BLaER1 treated with 17β-estradiol and CSF1 and Interleukin-3, amounts not matched to agents 10 nM and 100 nM (cell line): ENCODE measurements at regions not wholly inside any gene's neighbourhood (a gene's known extent, or its start where the extent isn't known, plus 50 kb on each side); places are given as distances from the start of the nearest gene placed in this dataset.

Source experiments
- H3K27ac ChIP-seq, 11 experiments: shearing (Covaris generic); formaldehyde crosslinking; 2 replicates each; pipeline ENCODE4 v1.8.1; 2022
- H3K27me3 ChIP-seq, 11 experiments: shearing (Covaris generic); formaldehyde crosslinking; 2 replicates each; pipeline ENCODE4 v1.8.1; 2022
- H3K36me3 ChIP-seq, 11 experiments: shearing (Covaris generic); formaldehyde crosslinking; 2 replicates each; pipeline ENCODE4 v1.8.1; 2022
- H3K4me1 ChIP-seq, 10 experiments: shearing (Covaris generic); formaldehyde crosslinking; 2 replicates each; pipeline ENCODE4 v1.8.1; 2022
- H3K4me2 ChIP-seq, 11 experiments: shearing (Covaris generic); formaldehyde crosslinking; 2 replicates each; pipeline ENCODE4 v1.8.1; 2022
- H3K4me3 ChIP-seq, 10 experiments: shearing (Covaris generic); formaldehyde crosslinking; 2 replicates each; pipeline ENCODE4 v1.8.1; 2022
- H3K9ac ChIP-seq, 11 experiments: shearing (Covaris generic); formaldehyde crosslinking; 2 replicates each; pipeline ENCODE4 v1.8.1; 2022
- H3K9me3 ChIP-seq, 11 experiments: shearing (Covaris generic); formaldehyde crosslinking; replicated peaks in 1 of 11; 2 replicates each; pipeline ENCODE4 v1.8.1; 2022
- H4K20me1 ChIP-seq, 11 experiments: shearing (Covaris generic); formaldehyde crosslinking; 2 replicates each; pipeline ENCODE4 v1.8.1; 2022
- Cebpa-rat ChIP-seq, 11 experiments: shearing (Covaris generic); IDR thresholded peaks; 2 replicates each; pipeline ENCODE4 v1.8.1; 2022

GRCh38 chr18:76131738-76132137, 363.3 kb downstream of the ZNF516 start:
- Histone ChIP-seq H3K4me3 (no peak overlapping the region), H4K20me1 (no peaks in the 10 kb centered on the region), H3K9me3 (peaks cover 42 to 76% (median 67%) of the 10 kb centered on the region in 11 experiments), H3K9ac (peak overlapping the region in 6 of 11 experiments; percentile 23 to 66 (median 56); a peak in 10 of 22 replicates), H3K4me1 (peaks cover 23 to 52% (median 43%) of the 10 kb centered on the region in 10 experiments), H3K27ac (peak overlapping the region in 10 of 11 experiments; percentile 28 to 99 (median 94); a peak in 19 of 22 replicates), H3K36me3 (peaks cover 0 to 18% (median 0%) of the 10 kb centered on the region in 11 experiments; a peak in 5 of 22 replicates), H3K27me3 (no peaks in the 10 kb centered on the region), H3K4me2 (peak overlapping the region in 8 of 11 experiments; percentile 3 to 74 (median 51); a peak in 15 of 22 replicates)
- no peak for TF ChIP-seq Cebpa-rat (IDR thresholded peaks at IDR 0.05)

- Histone ChIP-seq H3K27ac (peak overlapping the region in 8 of 11 experiments; percentile 74 to 99 (median 96); a peak in 17 of 22 replicates), H3K4me2 (peak overlapping the region in 1 of 11 experiments; percentile 60; a peak in 1 of 22 replicates), H3K36me3 (peaks cover 0 to 18% (median 0%) of the 10 kb centered on the region in 11 experiments; a peak in 5 of 22 replicates), H3K4me1 (peaks cover 23 to 48% (median 41%) of the 10 kb centered on the region in 10 experiments), H3K27me3 (no peaks in the 10 kb centered on the region), H3K9me3 (peaks cover 35 to 67% (median 58%) of the 10 kb centered on the region in 11 experiments), H3K4me3 (0 out of 20 replicates have a peak overlapping the region, but pooled peaks of 1 of the 10 experiments have one; percentile 1), H4K20me1 (no peaks in the 10 kb centered on the region), H3K9ac (no peak overlapping the region)
- TF ChIP-seq Cebpa-rat (IDR thresholded peaks at IDR 0.05), result no peak
Measured at GRCh38 chr18:76130845-76131244, 364.2 kb downstream of the ZNF516 start.

GRCh38 chr18:76126327-76126726, 368.7 kb downstream of the ZNF516 start:
- no peak for TF ChIP-seq Cebpa-rat (IDR thresholded peaks at IDR 0.05)

GRCh38 chr18:76121011-76121410, 374.0 kb downstream of the ZNF516 start:
- no peaks in the 10 kb centered on the region for H3K27me3 ChIP-seq
- H3K36me3 ChIP-seq, result no peaks in the 10 kb centered on the region
- peaks cover 6 to 11% (median 8%) of the 10 kb centered on the region in 10 experiments; a peak in 19 of 20 replicates for H3K4me1 ChIP-seq
- peaks cover 9 to 24% (median 14%) of the 10 kb centered on the region in 11 experiments; a peak in 17 of 22 replicates for H3K9me3 ChIP-seq
- no peak overlapping the region for H3K4me3 ChIP-seq
- H3K9ac ChIP-seq, result no peak overlapping the region
- TF ChIP-seq Cebpa-rat (IDR thresholded peaks at IDR 0.05), result no peak
- no peaks in the 10 kb centered on the region for H4K20me1 ChIP-seq
- peak overlapping the region in 1 of 11 experiments; percentile 8; a peak in 1 of 22 replicates for H3K27ac ChIP-seq
- H3K4me2 ChIP-seq, result peak overlapping the region in 2 of 11 experiments; percentile 42 to 45; a peak in 1 of 22 replicates

More at GRCh38 chr18:76126327-76126726, 368.7 kb downstream of the ZNF516 start:
- Histone ChIP-seq H3K9me3 (peaks cover 13 to 39% (median 30%) of the 10 kb centered on the region in 11 experiments; a peak in 20 of 22 replicates), H3K9ac (no peak overlapping the region), H3K27ac (no peak overlapping the region; a peak in 1 of 22 replicates), H3K4me1 (peaks cover 6 to 12% (median 7%) of the 10 kb centered on the region in 10 experiments; a peak in 19 of 20 replicates), H3K27me3 (no peaks in the 10 kb centered on the region), H3K4me3 (no peak overlapping the region), H4K20me1 (no peaks in the 10 kb centered on the region), H3K36me3 (peaks cover 0 to 9% (median 0%) of the 10 kb centered on the region in 11 experiments; a peak in 1 of 22 replicates), H3K4me2 (no peak overlapping the region)

GRCh38 chr18:76115580-76115979, 379.5 kb downstream of the ZNF516 start:
- Histone ChIP-seq H3K9ac (no peak overlapping the region), H3K36me3 (no peaks in the 10 kb centered on the region), H3K27me3 (no peaks in the 10 kb centered on the region), H3K4me3 (no peak overlapping the region), H3K9me3 (peaks cover 0 to 11% (median 0%) of the 10 kb centered on the region in 11 experiments; a peak in 1 of 22 replicates), H4K20me1 (no peaks in the 10 kb centered on the region), H3K4me2 (no peak overlapping the region), H3K27ac (no peak overlapping the region), H3K4me1 (no peaks in the 10 kb centered on the region)
- no peak for TF ChIP-seq Cebpa-rat (IDR thresholded peaks at IDR 0.05)

- Histone ChIP-seq H3K9ac (no peak overlapping the region), H3K4me1 (no peaks in the 10 kb centered on the region), H3K27ac (no peak overlapping the region), H3K9me3 (peaks cover 7 to 18% (median 12%) of the 10 kb centered on the region in 11 experiments; a peak in 13 of 22 replicates), H3K4me3 (no peak overlapping the region), H3K36me3 (no peaks in the 10 kb centered on the region), H4K20me1 (no peaks in the 10 kb centered on the region), H3K27me3 (no peaks in the 10 kb centered on the region), H3K4me2 (no peak overlapping the region)
- TF ChIP-seq Cebpa-rat (IDR thresholded peaks at IDR 0.05), result no peak
Measured at GRCh38 chr18:76113101-76113500, 381.9 kb downstream of the ZNF516 start.

GRCh38 chr18:76102626-76103025, 392.4 kb downstream of the ZNF516 start:
- Histone ChIP-seq H3K27me3 (no peaks in the 10 kb centered on the region), H3K36me3 (no peaks in the 10 kb centered on the region)

GRCh38 chr18:76102156-76102555, 392.9 kb downstream of the ZNF516 start:
- Histone ChIP-seq H3K4me1 (no peaks in the 10 kb centered on the region), H3K27ac (no peak overlapping the region), H3K9ac (no peak overlapping the region), H3K9me3 (peaks cover 19 to 33% (median 22%) of the 10 kb centered on the region in 11 experiments), H3K4me3 (no peak overlapping the region), H3K36me3 (no peaks in the 10 kb centered on the region), H3K27me3 (no peaks in the 10 kb centered on the region), H3K4me2 (no peak overlapping the region), H4K20me1 (no peaks in the 10 kb centered on the region)
- TF ChIP-seq Cebpa-rat (IDR thresholded peaks at IDR 0.05), result no peak

More at GRCh38 chr18:76102626-76103025, 392.4 kb downstream of the ZNF516 start:
- Histone ChIP-seq H4K20me1 (no peaks in the 10 kb centered on the region), H3K4me1 (no peaks in the 10 kb centered on the region), H3K4me2 (no peak overlapping the region), H3K4me3 (no peak overlapping the region), H3K9ac (no peak overlapping the region), H3K9me3 (peaks cover 19 to 33% (median 22%) of the 10 kb centered on the region in 11 experiments), H3K27ac (no peak overlapping the region)
- TF ChIP-seq Cebpa-rat (IDR thresholded peaks at IDR 0.05), result no peak

- Histone ChIP-seq H3K9ac (no peak overlapping the region), H3K4me2 (no peak overlapping the region), H3K27ac (no peak overlapping the region)
Measured at GRCh38 chr18:76099931-76100457, 395.0 kb downstream of the ZNF516 start.

More at GRCh38 chr18:76099931-76100457, 395.0 kb downstream of the ZNF516 start:
- no peaks in the 10 kb centered on the region for H3K4me1 ChIP-seq
- no peaks in the 10 kb centered on the region for H3K36me3 ChIP-seq
- H3K27me3 ChIP-seq, result no peaks in the 10 kb centered on the region
- no peak for TF ChIP-seq Cebpa-rat (IDR thresholded peaks at IDR 0.05)
- H3K4me3 ChIP-seq, result no peak overlapping the region
- no peaks in the 10 kb centered on the region for H4K20me1 ChIP-seq
- H3K9me3 ChIP-seq, result peaks cover 17 to 26% (median 20%) of the 10 kb centered on the region in 11 experiments
